ENCODE measurements at regions not wholly inside any gene's neighbourhood (a gene's known extent, or its start where the extent isn't known, plus 50 kb on each side); places are given as distances from the start of the nearest gene placed in this dataset.
A peak's percentile ranks its signal among the peaks of the same experiment; 100 is the strongest.

DNA sequence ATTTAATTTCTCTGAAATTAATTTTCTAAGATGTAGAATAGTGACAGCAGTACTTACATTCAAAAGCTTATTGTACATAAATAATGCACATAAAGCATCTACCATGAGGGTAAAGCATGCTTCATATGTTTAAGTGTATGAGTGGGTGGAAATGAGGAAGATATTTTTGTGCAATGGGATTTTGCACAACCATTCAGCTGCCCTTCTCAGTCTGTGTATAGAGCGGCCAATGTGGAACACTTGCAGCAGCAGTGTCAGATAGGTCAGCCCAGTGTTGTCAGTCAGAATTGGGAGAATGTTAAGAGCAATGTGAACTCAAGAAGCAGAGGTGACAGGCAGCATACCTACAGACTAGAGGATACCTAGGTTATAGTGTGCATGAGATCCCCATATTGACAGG is 72.5 kb upstream of the ATP2B1 start:
- TF ChIP-seq, protein P1, sequence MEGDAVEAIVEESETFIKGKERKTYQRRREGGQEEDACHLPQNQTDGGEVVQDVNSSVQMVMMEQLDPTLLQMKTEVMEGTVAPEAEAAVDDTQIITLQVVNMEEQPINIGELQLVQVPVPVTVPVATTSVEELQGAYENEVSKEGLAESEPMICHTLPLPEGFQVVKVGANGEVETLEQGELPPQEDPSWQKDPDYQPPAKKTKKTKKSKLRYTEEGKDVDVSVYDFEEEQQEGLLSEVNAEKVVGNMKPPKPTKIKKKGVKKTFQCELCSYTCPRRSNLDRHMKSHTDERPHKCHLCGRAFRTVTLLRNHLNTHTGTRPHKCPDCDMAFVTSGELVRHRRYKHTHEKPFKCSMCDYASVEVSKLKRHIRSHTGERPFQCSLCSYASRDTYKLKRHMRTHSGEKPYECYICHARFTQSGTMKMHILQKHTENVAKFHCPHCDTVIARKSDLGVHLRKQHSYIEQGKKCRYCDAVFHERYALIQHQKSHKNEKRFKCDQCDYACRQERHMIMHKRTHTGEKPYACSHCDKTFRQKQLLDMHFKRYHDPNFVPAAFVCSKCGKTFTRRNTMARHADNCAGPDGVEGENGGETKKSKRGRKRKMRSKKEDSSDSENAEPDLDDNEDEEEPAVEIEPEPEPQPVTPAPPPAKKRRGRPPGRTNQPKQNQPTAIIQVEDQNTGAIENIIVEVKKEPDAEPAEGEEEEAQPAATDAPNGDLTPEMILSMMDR (conservative IDR thresholded peaks at IDR 0.05; ENCODE audit: low read depth, low read length), result no peak
- no peak overlapping the region for H3K4me3 ChIP-seq (ENCODE audit: low read depth, low read length)
- DNase-seq (ENCODE audit: low read depth), result no peak

DNA sequence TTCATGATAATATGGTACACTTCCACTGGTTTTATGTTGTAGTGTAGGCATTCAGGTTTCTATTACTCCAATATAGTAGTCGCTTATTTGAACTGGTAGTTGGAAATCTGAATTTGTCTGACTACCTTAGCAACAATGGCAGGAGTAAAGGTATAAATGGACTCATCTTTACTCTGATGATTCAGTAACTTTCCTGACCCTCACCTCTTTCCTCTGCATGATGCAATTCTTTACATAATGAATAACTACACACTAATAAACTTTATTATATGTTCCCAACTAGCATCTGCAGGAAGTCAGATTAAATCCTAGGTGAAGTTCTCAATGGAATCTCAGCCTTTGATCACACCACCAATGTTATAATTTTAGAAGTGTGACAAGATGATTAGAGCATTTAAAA is 70.5 kb upstream of the ATP2B1 start:
- no peak for DNase-seq (ENCODE audit: low read depth)
- TF ChIP-seq, protein P1 (conservative IDR thresholded peaks at IDR 0.05; ENCODE audit: low read depth, low read length), result no peak
- no peak overlapping the region for H3K4me3 ChIP-seq (ENCODE audit: low read depth, low read length)

DNA sequence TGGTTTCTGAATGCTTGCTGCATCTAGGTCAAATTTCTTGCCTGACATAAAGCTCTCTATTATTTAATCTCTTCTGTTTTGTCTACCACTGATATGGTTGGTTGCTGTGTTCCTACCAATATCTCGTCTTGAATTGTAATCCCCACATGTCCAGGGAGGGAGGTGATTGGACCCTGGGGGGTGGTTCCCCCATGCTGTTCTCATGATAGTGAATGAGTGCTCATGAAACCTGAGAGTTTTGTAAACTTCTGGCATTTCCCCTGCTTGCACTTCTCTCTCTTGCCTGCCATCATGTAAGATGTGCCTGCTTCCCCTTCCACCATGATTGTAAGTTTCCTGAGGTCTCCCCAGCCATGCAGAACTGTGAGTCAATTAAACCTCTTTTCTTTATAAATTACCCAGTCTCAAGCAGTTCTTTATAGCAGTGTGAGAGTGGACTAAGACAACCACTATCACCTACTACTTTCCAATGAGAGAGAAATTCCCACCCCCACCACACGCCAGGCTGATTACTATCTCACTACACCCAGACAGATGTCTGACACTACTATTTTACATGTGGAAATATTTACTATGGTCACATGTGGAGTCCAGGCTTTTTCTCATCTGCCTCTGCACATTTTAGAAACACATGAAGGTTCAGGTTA is 69.2 kb upstream of the ATP2B1 start:
- no peak for DNase-seq (ENCODE audit: low read depth)
- no peak overlapping the region for H3K4me3 ChIP-seq (ENCODE audit: low read depth, low read length)
- TF ChIP-seq, protein P1 (conservative IDR thresholded peaks at IDR 0.05; ENCODE audit: low read depth, low read length), result no peak

DNA sequence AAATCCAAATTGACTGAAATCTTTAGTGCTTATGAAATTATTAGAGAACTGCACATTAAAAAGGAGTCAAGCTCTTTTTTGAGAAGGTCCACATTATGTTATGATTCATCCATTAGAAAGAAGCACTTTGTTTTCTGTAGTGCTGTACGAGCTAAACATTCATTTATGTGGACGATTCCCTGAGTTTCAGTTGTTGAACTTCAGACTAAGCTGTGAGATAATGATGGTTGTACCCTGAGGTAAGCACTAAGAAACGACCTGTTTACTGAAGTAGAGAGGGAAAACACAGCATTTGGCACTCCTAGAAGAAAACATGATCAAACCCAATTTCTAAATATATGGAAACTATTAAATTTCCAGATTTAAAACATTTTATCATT is 67.3 kb upstream of the ATP2B1 start:
- no peak for DNase-seq (ENCODE audit: low read depth)
- no peak overlapping the region for H3K4me3 ChIP-seq (ENCODE audit: low read depth, low read length)
- TF ChIP-seq, protein P1 (conservative IDR thresholded peaks at IDR 0.05; ENCODE audit: low read depth, low read length), result no peak

DNA sequence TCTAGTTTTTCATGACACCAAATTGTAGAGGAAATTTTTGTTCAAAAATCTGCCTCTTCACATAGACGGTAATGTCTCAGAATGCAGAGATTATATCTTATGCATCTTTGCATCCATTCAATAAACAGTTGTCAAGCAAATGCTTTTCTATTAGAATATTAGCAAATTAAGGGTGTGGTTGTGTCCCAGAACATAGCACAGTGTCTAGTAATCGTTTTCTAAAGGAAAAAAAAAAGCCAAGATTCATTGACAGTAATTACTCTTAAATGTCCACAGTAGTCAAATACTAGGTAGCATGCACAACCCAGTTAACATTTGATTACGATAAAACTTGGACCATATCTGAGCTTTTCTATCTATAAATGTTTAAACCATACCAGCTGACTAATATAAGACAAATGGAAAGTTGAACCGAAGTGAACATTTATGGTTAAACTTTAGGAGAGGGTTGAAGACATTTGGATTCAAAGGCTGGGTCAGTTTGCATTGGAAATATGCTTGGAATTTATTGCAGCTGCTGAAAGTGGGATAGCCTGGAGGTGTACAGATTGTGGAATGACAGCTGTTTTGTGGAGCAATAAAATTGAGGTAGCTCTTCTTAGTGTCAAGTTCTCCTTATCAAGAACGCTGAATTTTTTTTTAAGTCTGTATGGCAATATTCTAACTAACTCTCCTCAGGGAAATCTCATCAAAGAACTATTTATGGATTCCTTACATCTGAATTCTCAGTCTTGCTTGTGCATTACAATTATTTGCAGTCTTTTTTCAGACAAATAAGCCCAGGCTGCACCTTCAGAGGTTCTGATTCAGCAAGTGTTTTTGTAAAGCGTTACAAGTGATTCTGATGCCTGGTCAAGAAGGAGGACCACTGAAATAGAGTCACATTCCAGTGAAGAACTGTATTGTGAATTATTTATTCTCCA is 66.7 kb upstream of the ATP2B1 start:
- no peak overlapping the region for H3K4me3 ChIP-seq (ENCODE audit: low read depth, low read length)
- DNase-seq (ENCODE audit: low read depth), result peak; percentile 65
- TF ChIP-seq, protein P1 (conservative IDR thresholded peaks at IDR 0.05; ENCODE audit: low read depth, low read length), result no peak

DNA sequence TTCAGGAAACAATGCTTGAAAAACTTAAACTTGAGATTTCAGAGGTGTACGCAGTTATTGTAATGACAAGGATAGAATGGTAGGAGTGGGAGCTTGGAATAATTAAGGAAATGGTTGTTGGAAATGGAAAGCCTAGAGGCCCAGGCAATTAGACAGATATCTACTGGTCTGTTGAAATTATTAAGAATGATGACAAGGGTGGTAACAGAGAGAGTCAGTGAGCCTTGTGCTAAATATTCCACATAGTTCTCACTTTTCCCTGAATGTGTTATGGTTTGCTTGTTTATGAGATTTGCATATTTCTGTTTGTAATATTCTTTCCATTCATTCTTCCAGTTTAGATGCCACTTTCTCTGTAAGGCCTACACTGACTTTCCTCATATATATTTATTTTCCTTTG is 66.0 kb upstream of the ATP2B1 start:
- no peak for DNase-seq (ENCODE audit: low read depth)
- H3K4me3 ChIP-seq (ENCODE audit: low read depth, low read length), result no peak overlapping the region
- TF ChIP-seq, protein P1 (conservative IDR thresholded peaks at IDR 0.05; ENCODE audit: low read depth, low read length), result no peak

Data from epithelial cell of proximal tubule (primary cell).